ENCODE measurements at regions not wholly inside any gene's neighbourhood (a gene's known extent, or its start where the extent isn't known, plus 50 kb on each side); places are given as distances from the start of the nearest gene placed in this dataset.
"Not testable (repeated sequence)": the region's sequence is repeated elsewhere in the genome, so short reads cannot be mapped to it uniquely, and the experiment has no call there.

DNA sequence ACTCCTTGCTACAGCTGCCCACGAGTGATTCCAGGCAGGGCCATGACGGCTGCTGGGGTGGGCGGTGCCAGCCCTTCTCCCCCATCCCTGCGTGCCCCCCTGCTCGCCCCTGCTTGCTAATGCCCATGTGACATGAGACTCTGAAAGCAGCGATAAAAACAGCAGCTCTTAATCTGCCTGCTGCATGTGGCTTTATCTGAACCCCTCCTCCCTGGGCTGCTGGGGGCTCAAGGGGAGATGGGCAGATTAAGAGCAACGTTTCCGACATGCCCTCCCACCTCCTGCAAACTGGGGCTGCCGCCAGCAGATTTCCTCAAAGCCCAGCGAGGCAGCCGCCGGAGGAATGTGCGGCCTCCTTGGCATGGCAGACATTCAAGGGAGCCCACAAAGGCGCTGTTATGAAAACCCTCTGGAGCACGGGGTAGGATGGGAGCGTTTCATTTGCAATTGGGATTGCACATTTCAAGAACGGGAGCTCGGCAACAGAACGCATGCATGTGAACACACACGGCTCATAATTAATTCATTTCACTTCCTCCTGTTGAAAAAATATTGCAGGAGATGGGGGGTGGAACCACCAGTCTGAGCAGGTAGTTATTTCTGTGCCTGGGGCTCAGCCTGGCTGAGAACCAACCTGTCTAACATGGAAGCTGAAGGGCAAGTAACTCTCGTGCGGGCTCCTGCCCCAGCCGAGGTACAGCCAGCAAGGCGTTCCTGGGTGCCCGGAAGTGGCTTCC is 504.2 kb upstream of the PROK2 start:
- DNase-seq, result no peak

DNA sequence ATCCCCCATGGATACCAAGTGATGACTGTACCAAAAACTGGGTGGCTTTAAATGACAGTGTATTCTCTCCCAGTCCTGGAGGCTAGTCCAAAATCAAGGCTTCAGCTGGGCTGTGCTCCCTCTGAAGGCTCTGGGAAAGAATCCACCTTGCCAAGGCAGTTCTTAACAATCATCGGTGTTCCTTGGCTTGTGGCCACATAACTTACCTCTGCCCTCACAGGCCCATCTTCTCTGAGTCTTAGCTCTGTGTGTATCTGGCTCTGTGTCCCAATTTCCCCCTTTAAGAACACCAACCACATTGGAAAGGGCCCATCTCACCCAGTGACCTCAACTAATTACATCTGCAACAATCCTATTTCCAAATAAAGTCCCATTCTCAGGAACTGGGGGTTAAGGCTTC is 503.0 kb upstream of the PROK2 start:
- DNase-seq, result no peak

DNA sequence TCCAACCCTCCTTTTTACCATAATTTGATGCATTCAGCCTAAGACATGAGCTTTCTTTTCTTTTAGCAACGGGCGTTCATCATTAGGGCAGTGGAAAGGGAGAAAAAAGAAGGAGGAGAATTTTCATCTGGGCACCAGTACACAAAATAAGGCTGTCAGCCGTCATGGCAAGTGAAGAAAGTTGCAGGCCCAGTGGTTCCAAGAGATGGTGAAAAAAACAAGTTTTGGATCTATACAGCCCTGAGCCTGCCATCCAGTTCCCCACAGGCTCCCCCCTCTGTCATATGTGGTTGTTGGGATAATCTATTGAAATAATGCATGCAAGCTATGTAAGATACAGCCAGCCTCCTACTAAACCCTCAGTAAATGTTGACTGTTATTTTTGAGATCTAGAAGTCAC is 500.6 kb upstream of the PROK2 start:
- DNase-seq, result no peak

DNA sequence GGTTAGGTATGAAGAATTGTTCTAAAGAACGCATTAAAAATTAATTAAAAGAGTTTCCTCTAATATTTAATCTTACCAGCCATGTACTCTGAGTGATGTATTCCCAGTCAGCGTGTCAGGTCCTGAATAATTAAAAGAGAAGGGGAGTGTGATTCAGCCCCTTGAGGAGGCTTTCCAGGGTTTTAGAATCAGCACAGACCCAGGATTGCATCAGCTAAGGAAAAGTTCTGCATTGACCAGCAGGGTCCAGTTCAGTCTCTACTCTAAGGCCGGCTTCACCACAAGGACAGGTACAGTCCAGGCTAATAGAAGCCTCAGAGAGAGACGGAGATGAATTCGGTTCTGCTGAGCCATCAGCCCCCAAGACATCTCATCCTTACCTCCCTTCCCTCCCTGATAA is 499.5 kb upstream of the PROK2 start:
- no peak for DNase-seq

DNA sequence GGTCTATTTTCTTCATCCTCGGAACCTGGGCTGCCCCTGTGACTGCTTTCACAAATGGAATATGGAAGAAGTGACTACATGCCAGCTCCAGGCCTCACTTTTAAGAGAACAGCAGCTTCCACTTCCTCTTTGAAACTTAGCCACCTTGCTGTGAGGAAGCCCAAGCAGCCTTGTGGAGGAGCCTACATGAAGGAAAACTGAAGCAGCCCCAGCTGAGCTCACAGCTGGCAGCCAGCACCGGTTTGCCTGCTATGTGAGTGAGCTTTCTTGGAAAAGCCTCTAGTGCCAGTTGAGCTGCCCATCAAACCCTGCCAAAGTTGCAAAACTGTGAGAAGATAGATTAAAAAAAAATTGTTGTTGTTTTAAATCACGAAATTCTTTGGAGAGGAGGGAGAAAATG is 498.0 kb upstream of the PROK2 start:
- DNase-seq, result no peak

DNA sequence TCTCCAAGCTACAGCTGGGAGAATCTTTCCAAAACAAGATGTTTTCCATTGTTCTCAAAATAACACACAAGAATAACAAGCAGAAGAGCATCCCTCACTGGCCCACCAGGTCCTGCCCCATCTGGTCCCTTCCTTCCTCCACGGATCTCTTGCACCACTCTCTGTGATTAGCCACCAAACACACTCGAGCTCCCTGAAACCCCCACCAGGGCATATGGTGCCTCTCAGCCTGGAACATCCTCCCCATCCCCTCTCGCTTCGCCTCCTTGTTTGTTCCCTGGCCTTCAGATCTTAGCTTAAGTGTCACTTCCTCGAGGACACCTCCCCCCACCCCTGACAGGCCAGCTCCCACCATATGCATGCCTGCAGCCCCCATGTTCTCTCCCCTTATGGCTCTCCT is 496.6 kb upstream of the PROK2 start:
- DNase-seq, result no peak

DNA sequence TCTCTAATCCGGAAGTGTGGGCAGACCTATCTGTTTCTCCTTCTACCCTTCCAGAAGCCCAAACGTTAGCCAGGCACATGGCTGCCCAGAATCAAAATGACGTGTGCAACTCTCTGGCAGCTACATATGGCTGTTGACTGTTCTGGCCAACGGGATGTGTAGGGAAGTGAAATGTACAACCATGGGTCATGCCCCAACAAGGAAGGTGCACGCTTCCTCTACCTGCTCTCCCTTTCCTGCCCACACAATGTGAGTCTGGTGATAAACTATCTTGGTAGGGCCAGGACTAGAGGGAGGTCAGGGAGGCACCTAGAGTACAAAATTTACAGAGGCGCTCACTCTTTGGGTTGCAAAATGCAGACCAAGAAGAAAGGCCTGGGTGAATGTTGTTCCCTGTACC is 495.9 kb upstream of the PROK2 start:
- no peak for DNase-seq

DNA sequence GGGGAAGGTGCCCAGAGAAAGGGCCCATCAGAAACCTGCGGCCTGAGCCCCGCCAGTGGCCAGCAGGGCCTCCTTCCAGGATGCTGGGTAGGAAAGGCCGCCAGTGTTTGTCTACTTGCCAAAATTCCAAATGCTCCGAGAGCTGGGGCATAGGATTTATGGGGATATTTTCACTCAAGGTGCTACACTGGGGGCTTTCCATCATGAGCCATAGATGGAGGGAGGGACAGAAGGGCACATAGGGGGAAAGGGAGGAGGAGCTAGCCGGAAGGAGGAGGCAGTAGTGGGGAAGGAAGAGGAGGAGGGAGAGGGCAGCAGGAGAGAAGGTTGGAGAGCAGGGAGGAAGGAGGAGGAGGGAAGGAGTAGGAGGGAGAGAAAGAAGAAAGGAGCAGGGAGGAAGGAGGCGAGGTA is 494.7 kb upstream of the PROK2 start:
- no peak for DNase-seq

DNA sequence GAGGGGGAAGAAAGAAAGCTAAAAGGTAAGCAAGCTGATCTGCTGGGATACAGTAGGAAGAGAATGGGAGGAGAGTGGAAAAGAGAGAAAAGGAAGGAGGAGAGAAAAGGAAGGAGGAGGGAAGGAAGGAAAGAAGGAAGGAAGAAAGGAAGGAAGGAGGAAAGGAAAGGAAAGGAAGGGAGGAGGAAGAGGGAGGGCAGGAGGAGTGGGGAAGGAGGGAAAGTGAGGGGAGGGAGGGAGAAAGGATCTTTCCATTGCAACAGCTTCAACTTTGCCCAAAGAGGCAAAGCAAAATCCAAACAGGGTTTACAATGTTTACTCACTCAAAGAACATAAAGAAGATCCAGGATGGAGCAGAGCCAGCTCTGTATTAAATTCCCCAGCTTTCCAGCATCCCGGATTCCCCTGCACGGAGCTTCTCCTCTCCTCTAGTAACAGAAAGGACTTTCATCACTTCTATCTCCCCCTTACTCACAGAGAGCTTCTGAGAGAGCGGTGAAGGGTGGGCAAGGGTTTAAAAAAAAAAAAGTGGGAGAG is 494.2 kb upstream of the PROK2 start:
- DNase-seq, result no peak

DNA sequence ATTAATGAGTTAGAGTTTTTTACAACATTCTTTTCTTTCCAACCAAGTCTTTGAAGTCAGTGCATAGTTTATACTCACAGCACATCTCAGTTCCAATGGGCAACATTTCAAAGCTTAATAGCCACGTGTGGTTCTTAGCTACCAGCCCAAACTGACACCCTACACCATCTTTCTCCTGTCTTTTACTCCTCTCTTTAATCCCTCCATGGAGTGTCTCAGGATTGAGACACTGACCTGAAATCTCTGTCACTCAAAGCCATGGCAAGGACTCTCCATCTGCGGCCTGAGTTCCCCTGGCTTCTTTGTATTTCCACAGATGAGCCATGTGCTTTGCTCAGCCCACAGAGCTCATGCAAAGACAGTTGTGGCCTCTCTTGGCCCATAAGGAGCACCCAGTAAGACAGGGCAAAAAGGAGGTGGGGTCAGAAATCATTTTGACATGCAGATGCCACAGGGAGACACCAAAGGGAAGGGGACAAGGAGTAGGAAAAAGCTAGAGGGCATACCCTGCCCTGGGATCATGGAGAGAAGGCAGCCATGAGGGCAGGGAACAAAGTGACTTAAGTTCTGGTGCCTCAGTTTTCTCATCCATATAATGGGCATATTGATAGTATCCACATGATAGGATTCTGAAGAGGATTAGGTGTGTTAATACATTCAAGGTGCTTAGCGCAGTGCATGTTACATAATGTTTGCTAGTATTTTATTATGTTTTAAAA is 493.6 kb upstream of the PROK2 start:
- no peak for DNase-seq

DNA sequence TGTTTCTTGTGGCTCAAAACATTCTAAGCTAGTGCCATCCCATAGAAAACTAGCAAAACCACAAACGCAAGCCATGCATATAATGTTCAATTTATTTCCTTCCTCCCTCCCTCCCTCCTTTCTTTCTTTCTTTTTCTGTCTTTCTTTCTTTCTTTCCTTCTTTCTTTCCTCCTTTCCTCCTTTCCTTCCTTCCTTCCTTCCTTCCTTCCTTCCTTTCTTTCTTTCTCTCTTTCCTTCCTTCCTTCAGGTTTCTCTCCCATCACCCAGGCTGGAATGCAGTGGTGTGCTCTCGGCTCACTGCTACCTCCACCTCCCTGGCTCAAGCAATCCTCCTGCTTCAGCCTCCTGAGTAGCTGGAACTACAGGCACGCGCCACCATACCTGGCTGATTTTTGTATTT is 492.8 kb upstream of the PROK2 start:
- DNase-seq, result no peak

DNA sequence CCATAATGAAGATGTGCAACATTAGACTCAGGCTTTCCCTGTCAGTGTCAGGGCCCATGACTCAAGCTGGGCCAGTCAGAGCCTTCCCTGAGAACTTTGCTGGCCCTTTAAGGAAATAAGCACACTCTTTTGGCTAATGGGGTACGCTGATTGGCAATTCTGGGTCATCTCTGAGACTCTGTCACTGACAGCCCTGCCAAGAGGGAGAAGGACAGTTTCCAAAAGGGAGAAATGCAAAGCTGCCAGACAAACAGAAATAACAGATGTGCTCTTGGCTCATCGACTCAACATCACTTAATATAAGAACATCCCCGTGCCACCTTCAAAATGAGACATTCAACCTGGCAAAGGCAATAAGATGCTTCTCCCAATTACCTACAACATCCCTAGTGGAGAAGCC is 491.9 kb upstream of the PROK2 start:
- DNase-seq, result no peak

DNA sequence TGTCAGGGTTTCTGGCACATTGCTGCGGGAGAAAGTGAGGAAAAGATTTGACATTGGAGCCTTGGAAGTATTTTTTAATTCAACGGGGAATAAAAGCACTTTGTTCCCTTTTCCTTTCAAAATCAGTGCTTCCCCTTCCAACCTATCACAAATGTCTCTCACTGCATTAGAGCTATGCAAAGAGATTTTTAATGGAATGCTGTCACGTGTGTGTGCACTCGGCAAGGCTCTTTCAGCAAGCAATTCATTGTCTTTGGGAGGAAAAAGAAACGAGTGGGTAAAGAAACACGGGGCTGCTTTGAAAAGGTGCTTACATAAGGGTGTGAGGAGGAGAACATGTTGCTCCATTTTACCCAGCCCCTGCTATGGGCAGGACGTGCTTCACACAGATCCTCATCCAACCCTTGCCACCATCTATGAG is 490.4 kb upstream of the PROK2 start:
- DNase-seq, result no peak

DNA sequence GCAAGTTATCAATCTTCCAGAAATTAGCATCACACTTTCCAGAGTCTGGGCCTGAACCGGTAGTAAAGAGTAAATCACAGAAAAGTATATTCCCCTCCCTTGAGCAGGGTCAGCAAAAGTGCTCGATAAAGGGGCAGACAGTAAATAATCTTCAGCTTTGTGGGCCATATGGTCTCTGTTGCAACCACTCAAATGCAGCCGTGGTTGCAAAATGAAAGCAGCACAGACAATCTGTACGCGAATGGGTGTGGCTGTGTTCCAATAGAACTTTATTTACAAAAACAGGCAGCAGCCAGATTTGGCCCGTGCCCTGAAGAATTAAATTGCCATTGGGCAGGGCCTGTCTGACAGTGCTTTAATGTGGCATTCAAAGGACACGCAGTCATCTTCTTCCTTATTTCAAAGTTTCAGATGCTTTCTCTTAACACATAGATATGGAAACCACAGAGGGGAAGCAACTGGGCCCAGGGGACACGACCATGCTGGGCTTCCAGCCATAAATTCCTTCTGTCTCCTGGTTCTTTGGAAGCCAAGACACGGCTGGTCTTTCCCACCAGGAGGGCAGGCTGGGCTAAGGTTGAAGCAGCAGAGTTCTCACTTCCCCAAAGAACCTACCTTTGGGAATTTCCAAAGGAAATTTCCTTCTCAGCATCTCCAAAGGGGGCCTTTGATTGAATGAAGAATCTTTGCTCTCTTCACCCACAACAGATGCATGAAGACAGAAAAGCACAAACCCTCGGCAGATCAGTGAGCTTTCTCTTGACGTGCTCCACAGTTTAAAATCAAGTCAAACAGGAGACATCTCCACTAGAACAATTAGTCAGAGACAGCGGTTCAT is 489.8 kb upstream of the PROK2 start:
- DNase-seq, result no peak

DNA sequence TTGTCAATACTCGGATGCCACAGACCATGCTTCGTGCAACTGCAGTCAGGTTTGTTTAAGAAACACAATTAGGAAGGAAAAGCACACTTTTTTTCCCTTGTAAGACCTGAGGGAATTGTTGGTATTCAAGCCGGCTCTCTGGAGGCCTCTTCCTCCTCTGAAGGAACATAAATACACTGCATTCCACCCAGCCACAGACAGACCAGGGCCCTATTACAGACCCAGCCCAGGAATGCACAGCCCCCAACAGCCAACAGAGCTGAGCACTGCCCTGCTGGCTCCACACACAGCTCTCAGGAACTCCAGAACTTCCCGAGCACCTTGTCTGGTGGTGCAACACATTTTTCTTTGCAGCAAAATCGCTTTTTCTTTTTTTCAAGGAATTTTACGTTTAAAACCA is 488.7 kb upstream of the PROK2 start:
- DNase-seq, result no peak

DNA sequence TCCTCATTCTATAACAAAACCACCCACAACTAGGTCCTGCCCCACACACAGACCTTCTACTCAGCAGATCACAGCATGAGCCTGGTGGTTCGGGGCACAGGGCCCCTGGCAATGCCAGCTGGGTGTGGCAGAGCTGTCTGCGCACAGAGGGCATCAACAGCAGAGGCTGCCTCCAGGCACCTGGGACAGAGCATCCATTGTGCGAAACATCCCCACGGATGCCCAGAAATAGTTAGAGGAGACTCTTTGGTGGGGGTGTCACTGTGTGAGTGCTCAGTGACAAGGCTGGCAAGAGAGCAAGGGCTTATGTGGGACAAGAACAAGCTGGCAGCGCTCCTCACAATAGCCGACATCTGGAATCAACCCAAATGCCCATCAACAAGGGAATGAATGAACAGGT is 487.4 kb upstream of the PROK2 start:
- DNase-seq, result no peak

DNA sequence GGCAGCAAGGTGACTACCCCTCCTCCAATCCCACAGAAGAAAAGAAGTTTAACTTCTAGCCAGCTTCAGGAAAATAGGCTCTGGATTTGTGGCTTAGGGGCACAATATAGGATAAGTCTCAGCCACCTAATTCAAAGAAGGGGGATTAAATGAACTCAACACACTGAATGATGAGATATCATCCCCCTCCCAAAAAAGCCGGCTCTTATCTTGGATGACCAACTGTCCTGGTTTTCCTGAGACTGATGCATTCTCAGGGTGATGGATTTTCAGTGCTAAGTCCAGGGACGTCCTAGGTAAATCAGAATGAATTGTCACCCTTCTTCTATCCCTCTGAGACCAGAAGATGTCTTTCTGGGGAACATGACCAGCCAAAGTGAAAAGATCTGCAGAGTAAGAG is 487.0 kb upstream of the PROK2 start:
- no peak for DNase-seq

DNA sequence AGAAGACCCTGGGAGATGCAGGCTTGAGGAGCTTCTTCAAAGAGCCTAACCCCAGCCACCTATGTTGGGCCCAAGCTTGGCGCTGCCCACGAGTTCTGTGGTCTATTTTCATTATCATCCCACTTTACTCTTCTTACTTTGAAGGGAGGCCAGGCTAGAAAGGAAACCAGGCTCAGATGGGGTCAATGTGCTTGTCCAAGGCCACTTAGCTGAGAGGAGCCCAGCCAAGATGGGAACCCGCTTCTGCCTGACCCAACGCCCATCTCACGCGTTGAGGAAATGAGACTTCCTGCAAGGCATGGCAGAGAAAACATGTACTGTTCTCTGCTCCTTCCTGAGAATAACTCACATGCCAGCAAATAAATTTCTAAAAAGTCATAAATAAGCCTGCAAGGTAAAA is 486.3 kb upstream of the PROK2 start:
- no peak for DNase-seq

DNA sequence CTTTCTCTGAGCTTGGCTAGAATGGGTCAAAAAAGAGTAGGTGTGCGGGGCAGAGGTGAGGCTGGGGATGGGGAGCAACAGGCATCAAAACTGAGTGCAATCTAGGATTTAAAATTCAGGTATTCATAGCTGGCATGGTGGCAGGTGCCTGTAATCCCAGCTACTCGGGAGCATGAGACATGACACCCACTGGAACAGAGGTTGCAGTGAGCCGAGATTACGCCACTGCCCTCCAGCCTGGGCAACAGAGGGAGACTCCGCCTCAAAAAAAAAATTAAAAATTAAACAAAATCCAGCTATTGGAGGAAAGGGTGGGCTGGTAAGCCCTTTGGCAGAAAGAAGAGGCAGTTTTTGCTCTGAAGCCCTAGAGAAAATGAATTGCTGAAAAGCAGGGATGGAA is 485.8 kb upstream of the PROK2 start:
- DNase-seq, result no peak

DNA sequence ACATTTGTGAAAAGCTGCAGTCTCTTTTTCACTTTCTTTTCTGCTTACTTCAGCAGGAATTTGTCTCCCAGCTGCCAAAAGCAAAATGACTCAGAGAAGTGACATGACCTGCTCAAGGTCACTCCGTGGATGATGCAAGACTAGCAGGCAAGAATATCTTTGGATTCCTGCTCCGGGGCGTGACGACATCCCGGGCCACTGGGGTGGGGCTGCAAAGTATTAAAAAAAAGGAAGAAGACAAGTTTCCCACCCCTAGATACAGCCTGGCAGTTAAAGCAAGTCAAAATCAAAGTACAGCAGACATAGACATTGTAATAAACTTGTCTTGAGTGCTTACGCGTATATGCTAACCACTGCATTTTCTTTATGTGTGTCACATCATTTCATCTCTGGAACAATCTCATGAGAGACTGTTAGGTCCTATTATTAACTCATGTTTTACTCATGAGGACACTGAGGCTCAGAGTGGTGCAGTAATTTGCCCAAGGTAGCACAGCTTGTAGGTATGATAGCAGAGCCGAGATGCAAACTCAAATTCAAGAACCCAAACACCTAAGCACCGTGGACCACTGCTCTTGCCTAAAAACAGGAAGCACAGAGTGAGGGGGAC is 485.2 kb upstream of the PROK2 start:
- DNase-seq, result no peak

DNA sequence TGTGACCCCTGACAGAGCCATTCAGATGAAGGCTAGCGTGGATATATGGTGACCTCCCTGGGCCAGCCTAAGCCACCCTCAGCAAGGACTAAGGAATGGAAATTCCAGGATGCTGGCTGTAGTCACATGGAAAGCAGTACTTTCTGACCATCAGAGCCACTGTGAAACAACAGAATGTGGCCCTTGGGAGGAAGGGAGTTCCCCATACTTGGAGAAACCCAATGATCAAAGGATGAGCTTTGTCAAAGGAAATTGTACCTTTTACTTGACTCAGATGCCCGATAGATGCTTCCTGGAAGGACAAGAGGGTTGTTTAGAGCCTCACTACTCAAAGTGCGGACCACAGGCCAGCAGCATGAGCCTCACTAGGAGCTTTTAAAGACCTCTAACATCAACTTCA is 484.5 kb upstream of the PROK2 start:
- DNase-seq, result no peak

DNA sequence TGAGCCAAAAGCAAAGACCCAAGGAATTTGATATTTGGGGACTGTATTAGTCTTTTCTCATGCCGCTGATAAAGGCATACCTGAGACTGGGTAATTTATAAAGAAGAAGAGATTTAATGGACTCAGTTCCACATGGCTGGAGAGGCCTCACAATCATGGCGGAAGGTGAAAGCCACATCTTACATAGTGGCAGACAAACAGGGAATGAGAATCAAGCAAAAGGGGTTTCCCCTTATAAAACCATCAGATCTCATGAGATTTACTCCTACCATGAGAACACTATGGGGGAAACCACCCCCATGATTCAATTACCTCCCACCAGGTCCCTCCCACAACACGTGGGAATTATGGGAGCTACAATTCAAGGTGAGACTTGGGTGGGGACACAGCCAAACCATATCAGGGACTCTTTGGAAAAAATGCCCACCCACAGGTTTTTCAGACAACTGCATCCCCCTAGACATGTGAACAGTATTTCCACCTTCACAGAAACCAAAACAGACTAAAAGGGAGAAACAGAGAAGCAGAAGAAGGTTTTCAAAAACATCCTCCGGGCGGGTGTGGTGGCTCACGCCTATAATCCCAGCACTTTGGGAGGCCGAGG is 482.1 kb upstream of the PROK2 start:
- not testable (repeated sequence) for DNase-seq

DNA sequence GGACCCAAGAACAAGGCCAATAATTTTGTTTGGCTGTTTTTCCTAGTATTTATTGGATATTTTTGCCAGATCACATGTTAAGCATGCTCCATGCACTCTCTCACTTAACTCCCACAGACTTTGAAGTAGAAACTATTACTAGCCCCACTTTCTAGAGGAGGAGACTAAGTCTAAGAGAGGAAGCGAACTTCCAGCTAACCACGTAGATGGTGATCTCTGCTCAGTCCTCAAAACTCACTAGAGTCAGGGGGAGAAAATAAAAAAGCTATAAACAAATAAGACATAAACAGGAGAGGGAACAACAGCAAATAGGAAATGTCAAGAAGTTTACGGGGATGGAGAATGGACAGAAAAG is 481.0 kb upstream of the PROK2 start:
- DNase-seq, result no peak

Measured in NCI-H1105 treated with DMSO at 0.1 percent for 48 hours (cell line).